ENCODE measurements at regions not wholly inside any gene's neighbourhood (a gene's known extent, or its start where the extent isn't known, plus 50 kb on each side); places are given as distances from the start of the nearest gene placed in this dataset.
"Not testable (repeated sequence)": the region's sequence is repeated elsewhere in the genome, so short reads cannot be mapped to it uniquely, and the experiment has no call there.

DNA sequence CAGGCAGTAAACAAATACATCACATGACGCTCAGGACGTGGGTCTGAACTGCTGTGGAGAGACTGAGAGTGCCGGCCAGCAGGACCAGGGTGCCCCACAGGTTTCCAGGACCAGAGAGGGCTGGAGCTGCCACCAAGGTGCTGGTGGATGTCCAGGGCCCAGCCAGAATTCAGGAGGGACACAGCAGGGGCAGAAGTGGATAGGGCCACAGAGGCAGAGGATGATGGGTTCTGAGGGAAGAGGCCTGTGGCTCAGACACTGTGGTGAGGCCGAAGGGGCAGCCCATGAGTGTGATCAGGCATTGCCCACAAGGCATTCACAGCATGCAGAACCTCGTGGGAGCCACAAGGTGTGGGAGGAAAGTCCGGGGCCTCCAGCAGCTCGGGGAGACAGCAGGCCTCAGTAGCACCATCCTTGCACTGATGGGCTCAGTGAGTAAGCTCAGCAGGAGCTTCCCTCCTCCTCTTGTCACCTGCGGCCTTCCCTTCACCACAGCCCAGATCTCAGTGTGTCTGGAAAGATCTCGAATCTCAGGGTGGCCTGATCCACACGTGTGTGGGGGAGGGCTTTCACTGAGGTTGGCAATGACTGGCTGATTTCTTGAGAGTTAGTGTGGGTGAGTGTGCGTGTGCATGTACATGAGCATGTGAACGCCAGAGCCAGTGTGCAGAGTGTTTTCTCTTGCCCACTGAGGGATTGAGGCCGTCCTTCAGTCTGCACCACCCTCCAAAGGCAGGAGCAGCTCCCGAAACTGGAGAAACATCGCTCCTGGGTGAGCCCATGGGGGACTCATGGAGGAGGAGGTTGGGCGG is 181.8 kb upstream of the RAB6C start:
- no peak for DNase-seq

DNA sequence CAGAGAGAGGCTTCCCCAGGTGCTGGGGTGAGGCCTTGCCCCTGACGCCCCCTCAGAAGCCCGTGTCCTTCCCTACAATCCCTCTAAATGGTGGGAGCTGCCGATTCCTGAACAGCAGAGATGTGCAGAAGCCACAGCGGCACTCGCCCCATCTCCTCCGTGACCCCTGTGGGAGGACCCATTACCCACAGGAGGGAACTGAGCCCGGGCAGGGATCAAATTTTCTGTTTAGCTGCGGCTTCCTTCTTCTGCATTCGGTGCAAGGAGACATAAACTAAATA is 181.2 kb upstream of the RAB6C start:
- no peak for DNase-seq

DNA sequence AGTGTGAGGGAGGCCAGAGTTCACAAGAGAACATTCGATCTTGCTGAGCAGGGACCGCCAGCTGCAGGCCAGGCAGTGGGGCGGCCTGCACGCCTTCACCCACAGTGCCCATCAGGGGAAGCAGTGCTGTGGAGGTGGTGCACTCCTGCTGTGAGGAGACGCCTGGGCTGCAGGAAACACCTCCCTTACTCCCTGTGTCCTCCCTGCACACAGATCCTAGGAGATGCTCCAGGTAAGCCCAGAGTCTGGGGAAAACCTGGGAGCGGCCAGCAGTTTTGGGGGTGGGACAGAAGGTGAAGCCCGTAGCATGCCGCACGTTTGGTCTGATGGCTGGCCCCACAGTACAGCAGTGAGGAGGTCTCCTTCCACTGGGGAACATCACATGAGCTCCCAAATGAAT is 180.8 kb upstream of the RAB6C start:
- no peak for DNase-seq

DNA sequence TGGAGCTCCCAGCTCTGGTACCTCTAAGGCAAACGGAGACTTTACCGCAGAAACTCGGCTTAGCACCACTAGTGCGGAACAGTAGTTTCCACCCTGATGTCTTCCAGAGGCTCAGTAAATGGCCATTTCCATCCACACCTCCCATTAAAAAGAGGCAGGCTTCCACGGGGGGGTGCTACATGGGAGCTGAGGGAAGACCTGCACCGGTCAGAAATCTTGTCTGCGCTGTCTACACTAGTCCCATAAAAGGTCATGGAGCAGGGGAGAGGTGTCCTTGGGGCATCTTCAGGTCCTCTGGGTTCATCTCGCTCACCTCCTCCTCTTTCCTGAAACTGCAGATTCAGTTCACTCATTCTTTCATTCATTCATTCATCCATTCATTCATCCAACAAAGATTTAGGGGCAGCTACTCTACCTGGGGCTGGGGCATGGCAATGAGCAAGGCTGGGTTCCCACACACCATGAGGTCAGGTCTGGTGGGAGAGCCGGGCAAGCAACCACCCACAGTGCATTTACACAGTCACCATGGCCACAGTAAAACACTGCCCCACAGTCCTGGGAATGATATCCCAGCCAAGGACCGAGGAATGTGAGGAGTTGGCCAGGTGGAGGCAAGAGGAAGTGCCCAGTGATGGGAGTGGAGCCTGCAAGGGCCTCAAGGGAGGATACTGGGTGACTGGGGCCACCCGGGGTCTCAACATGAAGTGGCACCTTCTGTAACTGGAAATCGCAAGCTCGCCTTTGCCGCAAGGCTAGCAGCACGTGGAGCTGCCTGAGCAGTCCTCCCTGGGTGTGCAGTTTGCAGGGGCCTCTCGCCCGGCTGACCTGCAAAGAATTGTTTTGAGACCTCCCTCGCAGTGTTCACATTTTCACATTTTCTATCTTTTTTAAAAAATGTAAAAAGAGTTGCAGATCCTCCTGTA is 180.2 kb upstream of the RAB6C start:
- no peak for DNase-seq

DNA sequence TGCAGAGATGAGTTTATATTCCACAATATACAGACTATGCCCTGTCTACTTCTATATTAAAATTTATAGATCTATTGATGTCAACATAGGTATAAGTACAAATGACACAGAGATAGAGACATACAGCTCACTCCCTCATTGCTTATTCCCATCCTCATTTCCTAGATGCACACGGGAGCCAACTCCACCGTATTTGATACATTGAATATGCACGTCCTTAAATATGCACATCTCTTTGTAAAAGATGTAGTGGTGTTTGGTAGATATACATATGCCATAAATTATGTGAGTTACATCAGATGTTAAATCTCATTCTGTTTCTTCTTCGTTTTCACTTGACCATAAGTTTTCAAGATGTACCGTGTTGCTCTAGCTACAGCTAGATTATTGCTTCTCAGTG is 179.2 kb upstream of the RAB6C start:
- no peak for DNase-seq

DNA sequence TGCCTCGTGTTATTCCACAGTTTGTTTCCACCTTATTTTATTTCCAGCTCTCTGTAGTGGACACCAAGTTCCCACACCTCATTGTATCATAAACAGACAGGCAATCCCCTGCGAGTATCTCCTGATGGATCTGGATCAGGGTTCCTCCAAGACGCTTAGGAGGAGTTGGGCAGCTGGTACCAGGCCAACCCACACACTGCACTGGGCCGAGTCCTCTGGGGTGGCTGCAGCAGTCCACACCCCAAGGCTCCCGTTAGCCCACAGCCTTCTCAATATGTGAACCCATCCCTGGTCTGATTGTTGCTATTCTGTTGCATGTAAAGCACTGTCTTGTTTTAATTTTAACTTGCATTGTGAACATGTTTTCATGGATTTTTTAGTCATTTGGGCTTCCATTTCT is 178.8 kb upstream of the RAB6C start:
- no peak for DNase-seq

DNA sequence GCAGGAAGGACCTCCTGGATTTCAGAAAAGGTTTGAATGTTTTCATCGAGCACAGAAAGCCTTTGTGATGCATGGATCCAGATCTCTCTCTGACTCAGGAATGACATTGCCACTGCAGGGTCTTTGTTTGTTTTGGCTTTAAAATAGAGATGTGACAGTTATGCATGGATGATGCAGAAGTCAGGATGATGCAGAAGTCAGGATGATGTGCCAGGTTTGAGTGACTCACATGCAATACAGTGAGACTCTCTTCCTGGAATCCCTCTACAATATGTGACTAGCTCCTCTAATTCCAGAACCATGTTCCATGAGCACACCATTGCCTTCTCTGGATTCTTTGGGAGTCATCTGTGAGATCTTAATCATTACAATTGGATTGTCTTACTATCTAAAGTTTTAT is 177.9 kb upstream of the RAB6C start:
- DNase-seq = peak; percentile 67

DNA sequence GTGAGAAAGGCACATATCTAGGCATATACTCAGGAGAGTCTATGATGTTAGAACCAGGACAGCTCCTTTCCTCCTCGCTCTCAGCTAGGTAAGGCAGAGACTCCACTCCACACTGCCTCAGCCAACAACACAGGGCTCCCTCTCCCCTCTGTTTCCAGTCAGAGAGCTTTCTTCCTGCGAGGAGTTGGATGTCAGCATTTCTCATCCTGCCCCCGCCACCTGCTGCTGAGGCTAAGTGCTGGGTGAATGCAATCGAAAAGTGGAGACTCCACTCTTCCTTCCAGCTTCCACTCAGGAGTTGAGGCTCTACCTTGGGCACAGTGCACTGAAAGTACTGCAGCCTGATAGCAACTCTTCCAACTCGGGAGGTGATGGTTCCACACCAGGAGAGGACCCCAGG is 177.2 kb upstream of the RAB6C start:
- no peak for DNase-seq

DNA sequence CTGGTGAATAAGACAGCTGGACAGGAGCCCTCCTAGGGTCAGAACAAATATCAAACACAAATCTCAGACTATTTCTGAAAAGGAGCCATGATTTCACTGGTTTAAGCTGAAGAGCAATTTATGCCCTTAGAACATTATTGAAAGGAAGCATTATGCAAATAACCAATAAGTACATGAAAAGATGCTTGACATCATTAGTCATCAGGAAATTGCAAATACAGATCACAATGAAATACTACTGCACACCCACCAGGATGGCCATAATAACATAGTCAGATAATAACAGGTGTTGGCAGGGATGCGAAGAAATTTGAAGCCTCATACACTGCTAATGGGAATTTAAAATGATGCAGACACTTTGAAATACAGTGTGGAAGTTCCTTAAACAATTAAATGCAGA is 176.4 kb upstream of the RAB6C start:
- DNase-seq = no peak

DNA sequence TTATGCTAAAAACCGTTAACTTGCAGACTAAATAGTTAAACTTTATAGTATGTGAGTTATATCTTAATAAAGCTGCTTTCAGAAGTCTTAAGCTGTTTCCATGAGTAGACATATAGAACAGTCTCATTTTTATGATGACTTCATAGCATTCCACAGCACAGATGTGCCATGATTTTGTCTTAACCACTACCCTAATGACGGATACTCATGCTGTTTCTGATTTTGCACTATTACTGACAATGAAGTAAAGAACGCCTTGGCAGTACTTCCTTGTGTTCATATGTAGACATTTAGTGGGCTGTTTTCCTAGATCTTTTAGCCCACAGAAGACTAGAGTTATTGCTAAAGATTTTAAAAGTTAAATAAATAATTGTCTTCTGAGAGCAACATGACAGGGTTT is 175.6 kb upstream of the RAB6C start:
- DNase-seq = no peak

DNA sequence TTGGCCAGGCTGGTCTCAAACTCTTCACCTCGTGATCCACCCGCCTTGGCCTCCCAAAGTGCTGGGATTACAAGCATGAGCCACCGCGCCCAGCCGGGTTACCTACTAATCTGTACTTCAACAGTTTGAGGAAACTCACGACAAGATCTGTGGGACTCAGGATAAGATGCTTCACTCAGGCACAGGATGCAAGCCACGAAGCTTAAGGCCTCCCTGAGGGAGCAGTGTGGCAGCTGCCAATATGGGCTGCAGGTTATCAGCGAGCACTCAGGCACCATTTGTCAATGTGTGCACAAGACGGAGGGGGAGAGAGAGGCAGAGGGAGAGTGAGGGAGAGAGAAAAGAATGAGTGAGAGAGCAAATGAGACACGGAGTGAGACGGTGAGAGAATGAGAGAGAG is 173.6 kb upstream of the RAB6C start:
- DNase-seq = no peak

DNA sequence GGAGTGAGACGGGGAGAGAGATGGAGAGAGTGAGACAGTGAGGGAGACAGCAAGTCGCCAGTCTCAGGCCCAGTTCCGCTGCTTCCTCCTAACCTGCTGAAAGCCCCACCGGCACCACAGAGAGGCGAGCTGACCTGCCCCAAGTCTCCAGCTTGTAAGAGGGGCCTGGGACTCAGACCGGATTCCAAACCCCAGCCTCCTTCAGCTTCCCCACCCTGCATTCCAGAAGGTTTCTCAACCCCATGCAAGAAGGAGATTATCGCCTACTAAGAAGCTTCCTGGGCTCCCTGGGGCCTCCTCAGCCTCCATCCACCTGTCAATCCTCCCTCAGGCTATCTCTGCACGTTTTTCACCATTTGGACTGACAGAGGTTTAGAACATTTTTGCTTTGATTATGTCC is 173.1 kb upstream of the RAB6C start:
- DNase-seq = no peak

DNA sequence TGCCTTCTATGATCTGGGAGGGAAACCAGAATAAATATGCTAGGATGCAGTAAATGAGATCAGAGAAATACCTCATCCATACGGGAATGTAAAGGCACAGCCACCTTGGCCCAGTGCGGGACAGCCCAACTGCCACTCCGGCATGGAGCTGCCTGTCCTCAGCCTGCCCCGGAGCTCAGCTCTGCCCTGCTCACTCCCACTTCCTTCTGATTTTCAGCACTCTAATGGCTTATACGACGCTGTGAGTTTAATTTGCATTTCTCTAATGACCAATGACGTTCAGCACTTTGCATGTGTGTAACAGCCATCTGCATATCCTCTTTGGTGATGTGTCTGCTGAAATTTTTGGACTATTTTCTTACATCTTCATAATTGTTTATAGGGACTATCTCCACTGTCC is 172.5 kb upstream of the RAB6C start:
- no peak for DNase-seq

DNA sequence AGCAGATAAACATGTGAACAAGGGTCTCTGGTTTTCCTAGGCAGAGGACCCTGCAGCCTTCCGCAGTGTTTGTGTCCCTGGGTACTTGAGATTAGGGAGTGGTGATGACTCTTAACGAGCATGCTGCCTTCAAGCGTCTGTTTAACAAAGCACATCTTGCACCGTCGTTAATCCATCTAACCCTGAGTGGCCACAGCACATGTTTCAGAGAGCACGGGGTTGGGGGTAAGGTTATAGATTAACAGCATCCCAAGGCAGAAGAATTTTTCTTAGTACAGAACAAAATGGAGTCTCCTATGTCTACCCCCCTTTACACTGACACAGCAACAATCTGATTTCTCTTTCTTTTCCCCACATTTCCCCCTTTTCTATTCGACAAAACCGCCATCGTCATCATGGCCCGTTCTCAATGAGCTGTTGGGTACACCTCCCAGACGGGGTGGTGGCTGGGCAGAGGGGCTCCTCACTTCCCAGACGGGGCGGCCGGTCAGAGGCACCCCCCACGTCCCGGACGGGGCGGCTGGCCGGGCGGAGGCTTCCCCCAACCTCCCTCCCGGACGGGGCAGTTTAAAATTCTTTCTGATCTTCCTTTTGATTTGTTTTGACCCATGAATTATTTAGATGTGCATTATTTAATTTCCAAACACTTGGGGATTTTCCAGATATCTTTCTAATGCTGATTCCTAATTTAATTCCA is 171.7 kb upstream of the RAB6C start:
- not testable (repeated sequence) for DNase-seq

DNA sequence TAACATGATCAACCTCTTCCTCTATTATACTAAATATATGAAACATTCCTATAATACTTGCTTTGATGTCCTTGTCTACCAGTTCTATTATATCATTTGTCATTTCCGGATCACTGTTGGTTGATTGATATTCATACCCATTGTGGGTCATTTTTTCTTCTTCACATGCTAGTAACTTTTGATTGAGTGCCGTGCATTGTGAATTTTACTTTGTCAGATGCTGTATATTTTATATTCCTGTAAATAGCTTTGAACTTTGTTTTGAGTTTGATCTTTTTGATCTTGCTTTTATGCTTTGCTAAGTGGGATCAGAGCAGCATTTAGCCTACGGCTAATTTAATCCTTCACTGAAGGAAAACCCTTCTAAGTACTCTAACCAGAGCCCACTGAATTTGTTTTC is 168.9 kb upstream of the RAB6C start:
- DNase-seq = no peak

DNA sequence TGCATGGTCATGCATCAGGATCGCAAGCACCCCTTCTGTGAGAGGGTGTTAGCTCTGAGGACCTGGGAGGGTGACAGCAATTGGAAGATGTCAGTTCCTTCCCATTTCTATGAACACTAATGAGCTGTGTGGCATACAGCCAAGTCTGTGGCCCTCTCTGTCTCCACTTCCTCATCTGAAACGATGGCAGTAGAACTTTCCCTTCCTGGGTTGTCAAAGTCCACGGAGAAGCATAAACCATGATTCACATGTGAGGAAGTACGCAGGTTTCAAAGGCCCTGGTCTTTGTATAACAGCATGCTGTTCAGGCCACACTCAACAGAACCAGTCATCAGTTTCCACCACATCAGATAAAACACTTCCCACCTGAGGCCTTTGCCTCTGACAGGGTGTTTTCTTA is 167.4 kb upstream of the RAB6C start:
- no peak for DNase-seq

DNA sequence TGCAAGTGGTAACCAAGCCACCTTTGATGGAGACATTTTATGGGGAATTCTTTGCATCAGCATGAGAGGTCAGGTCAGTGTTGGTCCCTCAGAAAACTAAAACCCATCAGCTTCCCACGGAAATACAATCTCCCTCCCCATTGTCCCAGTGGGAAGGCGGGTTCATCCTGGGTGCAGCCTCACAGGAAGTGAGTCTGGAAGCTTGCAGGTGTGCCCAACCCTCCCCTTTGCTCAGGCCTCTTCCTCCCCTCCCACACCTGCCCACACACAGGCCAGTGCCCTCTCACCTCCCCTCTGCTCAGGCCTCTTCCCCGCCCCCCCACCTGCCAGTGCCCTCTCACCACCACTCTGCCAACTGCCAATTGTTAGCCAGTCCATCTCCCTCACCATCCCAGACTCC is 166.8 kb upstream of the RAB6C start:
- no peak for DNase-seq

DNA sequence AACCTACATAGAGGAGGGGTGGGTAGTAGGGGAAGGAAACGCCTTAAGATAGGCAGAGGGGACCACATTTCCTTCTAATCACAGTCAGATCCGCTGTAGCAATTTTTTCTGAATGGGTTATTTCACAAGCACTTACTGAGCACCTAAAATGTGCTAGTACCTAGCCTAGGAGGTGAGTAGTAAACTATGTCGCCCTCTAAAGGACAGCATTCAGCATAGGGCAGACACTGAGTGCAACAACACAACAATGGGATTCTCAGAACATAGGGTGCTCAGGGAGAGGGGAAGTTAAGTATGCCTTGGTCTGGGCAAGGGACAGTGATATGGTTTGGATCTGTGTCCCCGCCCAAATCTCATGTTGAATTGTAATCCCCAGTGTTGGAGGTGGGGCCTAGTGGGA is 166.1 kb upstream of the RAB6C start:
- no peak for DNase-seq

DNA sequence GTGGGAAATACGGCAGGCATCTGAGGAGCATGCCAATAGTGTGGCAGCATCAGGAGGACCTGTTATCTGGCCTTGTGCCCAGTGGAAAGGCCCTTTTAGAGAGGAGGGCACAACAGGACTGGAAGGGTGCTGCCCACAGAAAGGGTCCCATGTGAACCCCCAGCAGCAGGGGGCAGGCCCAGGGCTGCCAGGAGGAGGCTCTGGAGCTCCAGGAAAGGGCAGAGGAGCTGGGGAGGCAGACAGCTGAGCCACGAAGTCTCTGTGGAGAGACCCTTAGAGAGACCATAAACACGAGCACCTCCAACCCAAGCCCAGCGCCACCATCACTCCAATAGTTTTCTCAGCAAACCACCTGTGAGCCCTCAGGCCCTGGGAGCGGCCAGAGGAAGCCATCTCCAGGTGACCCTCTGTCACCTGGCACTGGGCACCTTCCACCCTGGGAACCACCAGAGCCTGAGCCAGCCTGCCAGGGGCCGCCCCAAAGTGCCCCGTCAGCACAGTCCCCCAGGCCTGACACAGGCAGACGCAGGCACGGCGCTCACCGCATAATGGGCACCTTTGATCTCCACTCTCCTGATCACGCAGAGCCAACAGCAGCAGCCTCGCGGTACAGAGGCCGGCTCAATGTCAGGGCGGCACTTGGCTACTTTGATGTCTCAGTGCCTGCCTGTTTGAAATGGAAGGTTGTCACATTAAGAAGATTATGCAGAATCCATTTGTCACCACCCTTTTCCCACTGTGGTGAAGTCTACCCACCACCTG is 162.5 kb upstream of the RAB6C start:
- no peak for DNase-seq

DNA sequence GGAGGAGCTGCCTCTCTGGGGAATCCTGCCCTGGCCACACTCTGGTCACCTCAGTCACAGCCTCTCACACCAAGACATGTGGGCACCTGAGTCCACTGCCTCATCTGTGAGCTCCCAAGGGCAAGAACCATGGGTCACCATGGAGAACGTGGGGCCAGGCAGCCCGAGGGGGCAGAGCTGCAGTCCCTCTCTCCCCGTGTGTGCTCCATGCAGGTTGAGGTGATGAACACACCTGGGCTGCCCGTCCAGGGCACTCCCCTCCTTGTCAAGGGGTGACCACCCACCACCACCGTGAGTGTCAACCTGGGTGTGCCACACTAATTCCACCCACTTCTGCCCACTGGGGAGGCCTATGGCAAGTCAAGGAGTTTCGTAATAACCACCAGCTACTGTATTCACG is 159.6 kb upstream of the RAB6C start:
- no peak for DNase-seq

DNA sequence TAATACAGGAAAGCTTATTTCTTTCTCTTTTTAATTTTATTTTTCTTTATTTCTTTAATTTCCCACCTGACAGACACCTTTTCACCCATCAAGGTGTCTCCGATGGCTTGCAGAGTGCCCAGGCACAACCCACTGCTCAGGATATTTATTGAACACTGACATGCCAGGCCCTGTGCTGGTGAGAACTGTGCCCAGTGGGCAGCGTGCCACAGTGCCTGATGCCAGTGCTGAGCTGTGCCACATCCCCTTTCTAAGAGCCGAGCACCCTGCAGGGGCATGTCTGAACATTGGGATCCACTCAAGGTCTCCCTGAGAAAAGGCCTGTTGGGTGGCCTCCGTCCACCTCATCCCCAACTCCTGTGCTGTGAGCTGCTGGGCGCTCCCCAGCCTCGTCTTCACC is 158.6 kb upstream of the RAB6C start:
- DNase-seq = no peak

DNA sequence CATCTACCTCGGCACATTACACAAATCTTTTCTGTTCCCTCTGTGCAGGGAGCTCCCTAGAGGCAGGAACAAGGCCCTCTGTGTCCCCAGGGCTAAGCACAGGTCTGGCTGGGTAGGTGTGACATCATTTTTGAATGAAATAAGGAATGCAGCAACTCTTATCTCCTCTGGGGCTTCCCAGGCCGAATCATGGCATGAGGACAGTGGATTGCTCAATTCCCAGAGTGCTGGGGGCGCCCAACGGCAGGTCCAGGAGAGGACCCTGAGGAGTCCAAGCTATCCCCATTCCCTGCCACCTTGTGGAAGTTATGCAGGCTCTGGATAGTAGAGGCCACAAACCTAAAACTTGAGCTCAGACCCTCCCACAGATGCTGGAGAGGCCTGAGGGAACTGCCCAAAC is 158.0 kb upstream of the RAB6C start:
- DNase-seq = no peak

DNA sequence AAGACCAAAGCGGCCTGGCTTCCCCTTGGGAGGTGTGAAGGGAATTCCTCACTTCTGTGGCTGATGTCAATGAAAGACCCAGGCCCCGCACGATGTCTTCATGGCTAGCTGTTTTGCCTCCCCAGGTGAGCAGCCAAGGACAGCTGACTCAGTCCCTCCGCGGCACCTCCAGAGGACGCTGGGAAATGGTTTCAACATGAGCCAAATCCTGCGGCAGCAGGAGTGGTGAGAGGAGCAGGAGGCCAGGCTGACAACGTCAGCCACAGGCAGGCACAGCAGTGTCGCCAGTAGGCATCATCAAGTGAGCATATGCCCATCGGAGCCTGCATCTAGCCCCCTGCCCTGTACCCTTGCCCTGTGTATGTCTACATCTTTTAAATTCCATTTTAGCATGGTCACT is 156.4 kb upstream of the RAB6C start:
- DNase-seq = no peak
